OCI-LY3 (cell line): ENCODE measurements at regions not wholly inside any gene's neighbourhood (a gene's known extent, or its start where the extent isn't known, plus 50 kb on each side); places are given as distances from the start of the nearest gene placed in this dataset.

Source experiments
- H2AFZ ChIP-seq: fragments of 200-600, 300-600 bp; shearing (Covaris generic); 2 replicates; pipeline ENCODE4 v1.6.0; 2014; ENCODE audit warnings: antibody characterized with exemption, low read depth, low read length
- H3K27ac ChIP-seq: fragments of 200-600, 300-600 bp; sonication (generic); 2 replicates; pipeline ENCODE4 v1.5.1; 2014; ENCODE audit warnings: mild to moderate bottlenecking, low read length, moderate library complexity, mixed read lengths
- H3K27me3 ChIP-seq: fragments of 200-600, 300-600 bp; sonication (generic); 2 replicates; pipeline ENCODE4 v1.6.1; 2014; ENCODE audit warnings: low read depth, low read length, mixed read lengths
- H3K36me3 ChIP-seq: fragments of 200-600, 300-600 bp; sonication (generic); replicated peaks from 2 replicates; pipeline ENCODE3; 2014; ENCODE audit warnings: low read depth, low read length, mixed read lengths
- H3K4me1 ChIP-seq: fragments of 300-600, 200-600 bp; sonication (generic); 2 replicates; pipeline ENCODE4 v1.6.1; 2014; ENCODE audit warnings: low read length, mixed read lengths
- H3K4me2 ChIP-seq: fragments of 200-600, 300-600 bp; sonication (generic); 2 replicates; pipeline ENCODE4 v1.6.1; 2014; ENCODE audit warnings: low read length, mixed read lengths
- H3K4me3 ChIP-seq: fragments of 300-600, 200-600 bp; sonication (generic); 2 replicates; pipeline ENCODE4 v1.5.1; 2014; ENCODE audit warnings: antibody characterized with exemption, mild to moderate bottlenecking, low read length, moderate library complexity
- H3K79me2 ChIP-seq: fragments of 300-600, 200-600 bp; shearing (Covaris generic); 2 replicates; pipeline ENCODE4 v1.6.1; 2014; ENCODE audit warnings: mild to moderate bottlenecking, low read length, mixed read lengths
- H3K9ac ChIP-seq: fragments of 300-600, 200-600 bp; shearing (Covaris generic); 2 replicates; pipeline ENCODE4 v1.6.0; 2014; ENCODE audit warnings: mild to moderate bottlenecking, low read length, moderate library complexity
- H3K9me3 ChIP-seq: fragments of 200-600, 300-600 bp; shearing (Covaris generic); 2 replicates; pipeline ENCODE4 v1.6.1; 2014; ENCODE audit warnings: low read length, mixed read lengths; ENCODE audit not compliant: insufficient read depth
- H4K20me1 ChIP-seq: fragments of 200-600, 300-600 bp; sonication (generic); 2 replicates; pipeline ENCODE4 v1.6.1; 2016; ENCODE audit warnings: low read length, mixed read lengths; ENCODE audit not compliant: insufficient read depth
- EZH2phosphoT487 ChIP-seq: fragments of 200-600 bp; shearing (Covaris generic); IDR thresholded peaks from 2 replicates; pipeline ENCODE4 v1.6.1; 2018; ENCODE audit warnings: antibody characterized with exemption, mixed run types, low read depth
- TF ChIP-seq, protein P1 (sequence below): fragments of 200-600, 300-600 bp; sonication (generic); IDR thresholded peaks from 2 replicates; pipeline ENCODE4 v1.5.1; 2014; ENCODE audit warnings: antibody characterized with exemption, low read length, low read depth

DNA sequence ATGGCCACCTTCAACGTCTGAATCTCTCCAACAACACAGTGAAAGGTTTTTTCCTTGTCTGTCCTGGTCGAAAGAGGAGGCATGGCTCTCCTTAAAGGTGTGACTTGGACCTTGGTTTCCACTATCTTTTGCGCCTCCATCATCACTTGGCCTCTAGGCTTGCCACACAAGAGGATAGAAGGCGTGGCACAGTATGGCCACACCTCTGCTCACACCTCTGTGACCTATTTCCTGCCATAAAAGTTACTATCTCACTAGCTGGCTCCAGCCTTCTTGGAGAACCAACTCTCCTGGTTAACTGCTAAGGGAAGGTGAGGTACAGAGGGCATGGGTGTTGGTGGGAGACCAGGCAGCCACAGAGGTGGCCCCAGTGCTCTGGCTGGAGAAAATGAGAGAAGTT is 165.9 kb downstream of the UXS1 start:
- Histone ChIP-seq H3K4me1 (peaks cover 47% of the 10 kb centered on the region), H3K79me2 (no peaks in the 10 kb centered on the region), H3K9ac (no peak overlapping the region; the same call in 1 of the 2 replicates), H3K36me3 (peaks cover 6% of the 10 kb centered on the region), H3K27me3 (no peaks in the 10 kb centered on the region), H3K4me3 (no peak overlapping the region), H4K20me1 (no peaks in the 10 kb centered on the region), H3K9me3 (peaks cover 6% of the 10 kb centered on the region; the same call in 1 of the 2 replicates), H3K4me2 (no peak overlapping the region), H2AFZ (peak overlapping the region; percentile 88; the same call in 1 of the 2 replicates), H3K27ac (no peak overlapping the region)
- no peak for TF ChIP-seq EZH2phosphoT487
- TF ChIP-seq, protein P1, sequence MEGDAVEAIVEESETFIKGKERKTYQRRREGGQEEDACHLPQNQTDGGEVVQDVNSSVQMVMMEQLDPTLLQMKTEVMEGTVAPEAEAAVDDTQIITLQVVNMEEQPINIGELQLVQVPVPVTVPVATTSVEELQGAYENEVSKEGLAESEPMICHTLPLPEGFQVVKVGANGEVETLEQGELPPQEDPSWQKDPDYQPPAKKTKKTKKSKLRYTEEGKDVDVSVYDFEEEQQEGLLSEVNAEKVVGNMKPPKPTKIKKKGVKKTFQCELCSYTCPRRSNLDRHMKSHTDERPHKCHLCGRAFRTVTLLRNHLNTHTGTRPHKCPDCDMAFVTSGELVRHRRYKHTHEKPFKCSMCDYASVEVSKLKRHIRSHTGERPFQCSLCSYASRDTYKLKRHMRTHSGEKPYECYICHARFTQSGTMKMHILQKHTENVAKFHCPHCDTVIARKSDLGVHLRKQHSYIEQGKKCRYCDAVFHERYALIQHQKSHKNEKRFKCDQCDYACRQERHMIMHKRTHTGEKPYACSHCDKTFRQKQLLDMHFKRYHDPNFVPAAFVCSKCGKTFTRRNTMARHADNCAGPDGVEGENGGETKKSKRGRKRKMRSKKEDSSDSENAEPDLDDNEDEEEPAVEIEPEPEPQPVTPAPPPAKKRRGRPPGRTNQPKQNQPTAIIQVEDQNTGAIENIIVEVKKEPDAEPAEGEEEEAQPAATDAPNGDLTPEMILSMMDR, result no peak

GRCh38 chr2:106026271-106027190 is 167.6 kb downstream of the UXS1 start:
- TF ChIP-seq, protein P1, result no peak
- no peak for TF ChIP-seq EZH2phosphoT487
- Histone ChIP-seq H3K27me3 (no peaks in the 10 kb centered on the region), H3K79me2 (no peaks in the 10 kb centered on the region), H3K36me3 (no peaks in the 10 kb centered on the region), H3K4me2 (no peak overlapping the region), H3K4me3 (no peak overlapping the region), H2AFZ (no peak overlapping the region), H4K20me1 (no peaks in the 10 kb centered on the region), H3K27ac (no peak overlapping the region), H3K4me1 (peaks cover 33% of the 10 kb centered on the region), H3K9me3 (no peaks in the 10 kb centered on the region), H3K9ac (no peak overlapping the region)

GRCh38 chr2:106025796-106026195 is 168.3 kb downstream of the UXS1 start:
- no peak overlapping the region for H3K4me2 ChIP-seq
- H3K9ac ChIP-seq, result no peak overlapping the region
- H3K27me3 ChIP-seq, result no peaks in the 10 kb centered on the region
- H3K36me3 ChIP-seq, result no peaks in the 10 kb centered on the region
- no peak overlapping the region for H3K4me3 ChIP-seq
- TF ChIP-seq EZH2phosphoT487, result no peak
- TF ChIP-seq, protein P1, result no peak
- H2AFZ ChIP-seq, result no peak overlapping the region
- no peak overlapping the region for H3K27ac ChIP-seq
- peaks cover 27% of the 10 kb centered on the region for H3K4me1 ChIP-seq
- H4K20me1 ChIP-seq, result no peaks in the 10 kb centered on the region
- H3K79me2 ChIP-seq, result no peaks in the 10 kb centered on the region
- H3K9me3 ChIP-seq, result no peaks in the 10 kb centered on the region

- no peaks in the 10 kb centered on the region for H3K4me1 ChIP-seq
- no peaks in the 10 kb centered on the region for H4K20me1 ChIP-seq
- no peak overlapping the region for H3K27ac ChIP-seq
- H2AFZ ChIP-seq, result no peak overlapping the region
- no peaks in the 10 kb centered on the region for H3K27me3 ChIP-seq
- H3K79me2 ChIP-seq, result no peaks in the 10 kb centered on the region
- H3K4me3 ChIP-seq, result no peak overlapping the region
- H3K9ac ChIP-seq, result no peak overlapping the region
- no peaks in the 10 kb centered on the region for H3K9me3 ChIP-seq
- H3K4me2 ChIP-seq, result no peak overlapping the region
- TF ChIP-seq, protein P1, result no peak
- H3K36me3 ChIP-seq, result no peaks in the 10 kb centered on the region
Observed at GRCh38 chr2:106021662-106022028, 172.5 kb downstream of the UXS1 start.
